ENCODE measurements at regions not wholly inside any gene's neighbourhood (a gene's known extent, or its start where the extent isn't known, plus 50 kb on each side); places are given as distances from the start of the nearest gene placed in this dataset.

DNA sequence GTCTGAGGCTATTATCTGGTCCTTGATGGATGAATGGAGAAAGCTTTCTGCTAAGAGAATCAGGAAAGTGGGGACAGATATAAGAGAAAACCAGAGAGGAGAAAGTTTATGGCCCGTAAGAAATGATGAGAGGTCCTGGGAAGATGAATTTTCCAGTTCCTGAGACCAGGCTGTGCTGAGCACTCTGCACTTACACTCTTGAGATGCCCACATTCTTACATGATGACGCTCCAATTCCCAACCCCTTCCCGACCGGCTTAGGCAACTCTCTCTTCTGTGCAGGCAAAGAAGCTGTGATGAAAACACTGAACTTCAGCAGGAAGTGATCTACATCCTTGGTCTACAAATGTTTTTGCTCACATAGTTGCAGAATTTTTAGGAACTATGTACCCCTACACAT, 417.0 kb downstream of the ARHGEF28 start:
- no peak overlapping the region for H3K27ac ChIP-seq (ENCODE audit: low read depth, low read length)

DNA sequence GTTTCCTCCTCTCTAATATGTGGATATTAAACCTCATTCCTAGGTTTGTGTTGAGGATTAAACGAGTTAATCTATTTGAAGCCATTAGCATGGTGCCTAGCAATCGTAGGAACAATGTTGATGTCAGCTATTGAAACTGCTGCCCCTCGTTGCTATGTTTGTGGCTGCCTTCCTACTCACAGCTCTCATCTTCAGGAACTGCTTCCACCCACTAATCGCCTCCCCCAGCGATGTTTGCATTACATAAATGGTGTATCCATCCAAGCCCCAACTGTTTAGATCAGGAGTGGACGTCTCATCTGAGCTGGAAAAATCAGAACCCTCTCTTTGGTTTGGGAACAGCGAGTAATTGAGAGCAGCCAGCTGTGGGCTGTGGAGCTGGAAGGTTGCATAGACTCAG, 416.6 kb downstream of the ARHGEF28 start:
- H3K27me3 ChIP-seq (ENCODE audit: control insufficient read depth in 5 of 5, insufficient read depth in 4 of 5, low read length in 5 of 5) = no peaks in the 10 kb centered on the region
- H3K9ac ChIP-seq (ENCODE audit: low read length in 5 of 5) = no peak overlapping the region
- no peak overlapping the region for H3K4me3 ChIP-seq (ENCODE audit: low read depth in 1 of 5, low read length in 5 of 5)
- no peaks in the 10 kb centered on the region for H3K9me3 ChIP-seq (ENCODE audit: control insufficient read depth in 5 of 5, low read length in 5 of 5)
- H3K4me1 ChIP-seq (ENCODE audit: control insufficient read depth in 5 of 5, insufficient read depth in 5 of 5, low read length in 5 of 5) = no peaks in the 10 kb centered on the region
- no peak overlapping the region for H3K27ac ChIP-seq (ENCODE audit: low read depth, low read length)
- no peaks in the 10 kb centered on the region for H3K36me3 ChIP-seq (ENCODE audit: control insufficient read depth in 5 of 5, insufficient read depth in 5 of 5, low read length in 5 of 5)

More for the DNA sequence above, 417.0 kb downstream of the ARHGEF28 start:
- Histone ChIP-seq H3K4me1 (ENCODE audit: control insufficient read depth in 5 of 5, insufficient read depth in 5 of 5, low read length in 5 of 5) (no peaks in the 10 kb centered on the region), H3K9ac (ENCODE audit: low read length in 5 of 5) (no peak overlapping the region), H3K36me3 (ENCODE audit: control insufficient read depth in 5 of 5, insufficient read depth in 5 of 5, low read length in 5 of 5) (no peaks in the 10 kb centered on the region), H3K4me3 (ENCODE audit: low read depth in 1 of 5, low read length in 5 of 5) (no peak overlapping the region), H3K9me3 (ENCODE audit: control insufficient read depth in 5 of 5, low read length in 5 of 5) (peaks cover 0 to 3% (median 0%) of the 10 kb centered on the region in 5 donors), H3K27me3 (ENCODE audit: control insufficient read depth in 5 of 5, insufficient read depth in 4 of 5, low read length in 5 of 5) (no peaks in the 10 kb centered on the region)

DNA sequence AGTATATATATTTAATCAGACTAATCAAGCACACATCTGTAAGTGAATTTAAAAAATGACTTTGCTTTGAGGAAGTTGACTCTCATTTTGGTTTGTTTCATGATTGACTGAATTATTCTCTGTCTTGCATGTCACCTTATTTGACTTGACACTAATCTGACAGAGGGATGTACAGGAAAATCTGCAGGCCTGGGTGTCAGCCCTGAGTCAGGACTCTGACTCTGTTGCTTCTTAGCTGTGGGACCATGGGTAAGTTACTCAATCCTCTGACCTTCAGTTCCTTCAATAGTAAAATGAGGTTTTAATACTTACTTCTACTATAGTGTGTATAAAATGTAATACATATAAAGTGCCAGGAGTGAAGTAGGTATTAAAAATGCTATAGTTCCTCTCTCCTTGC, 415.9 kb downstream of the ARHGEF28 start:
- Histone ChIP-seq H3K27ac (ENCODE audit: low read depth, low read length) (no peak overlapping the region), H3K9ac (ENCODE audit: low read length in 5 of 5) (no peak overlapping the region), H3K4me1 (ENCODE audit: control insufficient read depth in 5 of 5, insufficient read depth in 5 of 5, low read length in 5 of 5) (no peaks in the 10 kb centered on the region), H3K27me3 (ENCODE audit: control insufficient read depth in 5 of 5, insufficient read depth in 4 of 5, low read length in 5 of 5) (no peaks in the 10 kb centered on the region), H3K36me3 (ENCODE audit: control insufficient read depth in 5 of 5, insufficient read depth in 5 of 5, low read length in 5 of 5) (no peaks in the 10 kb centered on the region), H3K4me3 (ENCODE audit: low read depth in 1 of 5, low read length in 5 of 5) (no peak overlapping the region), H3K9me3 (ENCODE audit: control insufficient read depth in 5 of 5, low read length in 5 of 5) (no peaks in the 10 kb centered on the region)

- H3K27ac ChIP-seq (ENCODE audit: low read depth, low read length) = no peak overlapping the region
- no peak overlapping the region for H3K9ac ChIP-seq (ENCODE audit: low read length in 5 of 5)
- H3K9me3 ChIP-seq (ENCODE audit: control insufficient read depth in 5 of 5, low read length in 5 of 5) = no peaks in the 10 kb centered on the region
- H3K4me3 ChIP-seq (ENCODE audit: low read depth in 1 of 5, low read length in 5 of 5) = no peak overlapping the region
- H3K36me3 ChIP-seq (ENCODE audit: control insufficient read depth in 5 of 5, insufficient read depth in 5 of 5, low read length in 5 of 5) = no peaks in the 10 kb centered on the region
- H3K4me1 ChIP-seq (ENCODE audit: control insufficient read depth in 5 of 5, insufficient read depth in 5 of 5, low read length in 5 of 5) = peaks cover 0 to under 1% (median 0%) of the 10 kb centered on the region in 5 donors
- no peaks in the 10 kb centered on the region for H3K27me3 ChIP-seq (ENCODE audit: control insufficient read depth in 5 of 5, insufficient read depth in 4 of 5, low read length in 5 of 5)
Measured at GRCh38 chr5:74040811-74041491, 415.0 kb downstream of the ARHGEF28 start.

DNA sequence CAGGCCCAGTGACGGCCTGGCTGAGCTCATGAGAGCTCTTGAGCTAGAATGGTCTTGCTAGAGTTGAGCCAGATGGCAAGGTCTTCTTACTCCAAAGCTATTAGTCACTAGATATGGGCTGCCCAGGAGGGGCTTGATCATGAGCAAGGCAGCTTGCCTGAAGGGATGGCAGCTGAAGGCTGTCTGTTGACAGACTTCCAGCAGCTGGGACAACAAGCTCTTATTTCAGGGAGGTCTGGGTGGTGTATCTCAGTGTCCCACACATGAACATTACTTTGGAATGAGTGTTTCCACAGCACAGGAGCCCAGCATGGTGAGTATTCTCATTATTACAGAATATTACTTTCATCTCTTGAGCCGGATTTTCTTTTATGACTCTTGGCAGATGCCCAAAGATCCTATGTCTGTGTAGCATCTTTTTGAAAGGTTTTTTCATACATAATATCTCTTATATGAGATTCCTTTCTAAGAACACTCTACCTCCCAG, 414.1 kb downstream of the ARHGEF28 start:
- H3K9me3 ChIP-seq (ENCODE audit: control insufficient read depth in 5 of 5, low read length in 5 of 5) = no peaks in the 10 kb centered on the region
- H3K9ac ChIP-seq (ENCODE audit: low read length in 5 of 5) = no peak overlapping the region
- H3K27ac ChIP-seq (ENCODE audit: low read depth, low read length) = no peak overlapping the region
- H3K4me1 ChIP-seq (ENCODE audit: control insufficient read depth in 5 of 5, insufficient read depth in 5 of 5, low read length in 5 of 5) = peaks cover 2 to 5% (median 3%) of the 10 kb centered on the region in 5 donors
- H3K36me3 ChIP-seq (ENCODE audit: control insufficient read depth in 5 of 5, insufficient read depth in 5 of 5, low read length in 5 of 5) = no peaks in the 10 kb centered on the region
- H3K4me3 ChIP-seq (ENCODE audit: low read depth in 1 of 5, low read length in 5 of 5) = no peak overlapping the region
- no peaks in the 10 kb centered on the region for H3K27me3 ChIP-seq (ENCODE audit: control insufficient read depth in 5 of 5, insufficient read depth in 4 of 5, low read length in 5 of 5)

DNA sequence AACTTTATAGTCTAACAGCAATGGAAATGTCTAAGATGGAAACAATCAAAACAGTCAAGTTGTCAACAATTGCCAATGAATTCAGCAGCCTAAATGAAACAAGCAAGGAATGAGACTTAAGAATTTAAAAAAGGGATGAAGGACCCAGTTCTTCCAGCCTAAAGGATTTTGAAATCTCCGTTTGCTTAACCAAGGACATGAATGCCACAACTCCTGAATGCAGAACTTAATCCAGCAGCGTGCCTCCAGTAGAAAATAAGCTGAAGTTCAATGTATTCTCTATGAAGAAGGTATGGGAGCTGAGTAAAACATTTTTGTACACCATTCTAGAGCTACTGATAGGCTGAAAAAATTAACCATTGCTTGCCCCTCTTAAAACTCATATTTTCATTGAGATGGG, 411.3 kb downstream of the ARHGEF28 start:
- no peak overlapping the region for H3K9ac ChIP-seq (ENCODE audit: low read length in 5 of 5)
- H3K27me3 ChIP-seq (ENCODE audit: control insufficient read depth in 5 of 5, insufficient read depth in 4 of 5, low read length in 5 of 5) = no peaks in the 10 kb centered on the region
- no peak overlapping the region for H3K4me3 ChIP-seq (ENCODE audit: low read depth in 1 of 5, low read length in 5 of 5)
- no peaks in the 10 kb centered on the region for H3K9me3 ChIP-seq (ENCODE audit: control insufficient read depth in 5 of 5, low read length in 5 of 5)
- H3K4me1 ChIP-seq (ENCODE audit: control insufficient read depth in 5 of 5, insufficient read depth in 5 of 5, low read length in 5 of 5) = peaks cover 2 to 5% (median 3%) of the 10 kb centered on the region in 5 donors
- H3K36me3 ChIP-seq (ENCODE audit: control insufficient read depth in 5 of 5, insufficient read depth in 5 of 5, low read length in 5 of 5) = no peaks in the 10 kb centered on the region
- H3K27ac ChIP-seq (ENCODE audit: low read depth, low read length) = no peak overlapping the region

- Histone ChIP-seq H3K9ac (ENCODE audit: low read length in 5 of 5) (no peak overlapping the region), H3K4me3 (ENCODE audit: low read depth in 1 of 5, low read length in 5 of 5) (no peak overlapping the region)
Measured at GRCh38 chr5:74035521-74035937, 409.5 kb downstream of the ARHGEF28 start.

DNA sequence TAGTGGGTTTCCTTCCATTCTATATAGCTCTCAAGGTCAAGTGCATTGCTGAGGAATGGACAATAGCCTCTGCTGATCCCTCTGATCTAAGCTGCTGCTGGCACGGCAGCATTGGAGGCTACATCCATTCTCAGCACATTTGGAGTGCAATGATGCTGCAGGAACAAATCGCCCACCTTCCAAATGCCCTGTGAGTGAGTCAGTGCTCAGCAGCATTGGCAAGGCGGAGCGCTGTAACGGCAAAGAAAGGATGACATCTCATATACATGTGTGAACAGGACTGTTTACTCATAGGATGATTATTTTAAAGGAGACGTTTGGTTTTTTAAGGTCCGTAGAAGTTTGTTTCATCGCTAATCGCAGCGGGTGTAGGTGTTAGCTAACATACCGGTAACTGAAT, 408.7 kb downstream of the ARHGEF28 start:
- Histone ChIP-seq H3K27ac (ENCODE audit: low read depth, low read length) (no peak overlapping the region), H3K9ac (ENCODE audit: low read length in 5 of 5) (no peak overlapping the region), H3K4me1 (ENCODE audit: control insufficient read depth in 5 of 5, insufficient read depth in 5 of 5, low read length in 5 of 5) (peaks cover 2 to 5% (median 3%) of the 10 kb centered on the region in 5 donors), H3K4me3 (ENCODE audit: low read depth in 1 of 5, low read length in 5 of 5) (no peak overlapping the region), H3K9me3 (ENCODE audit: control insufficient read depth in 5 of 5, low read length in 5 of 5) (no peaks in the 10 kb centered on the region), H3K27me3 (ENCODE audit: control insufficient read depth in 5 of 5, insufficient read depth in 4 of 5, low read length in 5 of 5) (no peaks in the 10 kb centered on the region), H3K36me3 (ENCODE audit: control insufficient read depth in 5 of 5, insufficient read depth in 5 of 5, low read length in 5 of 5) (no peaks in the 10 kb centered on the region)

More at GRCh38 chr5:74035521-74035937, 409.5 kb downstream of the ARHGEF28 start:
- Histone ChIP-seq H3K36me3 (ENCODE audit: control insufficient read depth in 5 of 5, insufficient read depth in 5 of 5, low read length in 5 of 5) (no peaks in the 10 kb centered on the region), H3K27me3 (ENCODE audit: control insufficient read depth in 5 of 5, insufficient read depth in 4 of 5, low read length in 5 of 5) (no peaks in the 10 kb centered on the region), H3K27ac (ENCODE audit: low read depth, low read length) (no peak overlapping the region), H3K9me3 (ENCODE audit: control insufficient read depth in 5 of 5, low read length in 5 of 5) (no peaks in the 10 kb centered on the region), H3K4me1 (ENCODE audit: control insufficient read depth in 5 of 5, insufficient read depth in 5 of 5, low read length in 5 of 5) (peaks cover 2 to 5% (median 3%) of the 10 kb centered on the region in 5 donors)

DNA sequence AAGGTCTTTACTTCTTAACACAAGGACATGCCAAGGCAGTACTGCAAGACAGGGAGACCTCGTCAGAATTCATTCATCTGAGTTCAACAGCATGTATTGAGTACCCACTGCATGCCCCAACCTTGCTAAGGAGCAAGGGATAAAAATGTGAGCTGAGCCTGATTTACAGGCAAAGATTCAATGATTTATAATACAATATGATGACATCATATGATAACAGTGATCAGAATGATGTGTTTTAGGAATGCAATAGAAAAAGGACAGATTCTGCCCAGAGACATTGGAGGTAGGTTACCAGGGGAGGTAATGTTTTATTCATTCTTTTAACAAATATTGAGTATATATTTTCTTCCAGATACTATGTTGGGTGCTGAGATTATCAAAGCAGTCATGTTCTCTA, 406.6 kb downstream of the ARHGEF28 start:
- Histone ChIP-seq H3K4me3 (ENCODE audit: low read depth in 1 of 5, low read length in 5 of 5) (no peak overlapping the region), H3K27ac (ENCODE audit: low read depth, low read length) (no peak overlapping the region), H3K27me3 (ENCODE audit: control insufficient read depth in 5 of 5, insufficient read depth in 4 of 5, low read length in 5 of 5) (no peaks in the 10 kb centered on the region), H3K4me1 (ENCODE audit: control insufficient read depth in 5 of 5, insufficient read depth in 5 of 5, low read length in 5 of 5) (peaks cover 2 to 5% (median 3%) of the 10 kb centered on the region in 5 donors), H3K9me3 (ENCODE audit: control insufficient read depth in 5 of 5, low read length in 5 of 5) (no peaks in the 10 kb centered on the region), H3K9ac (ENCODE audit: low read length in 5 of 5) (no peak overlapping the region), H3K36me3 (ENCODE audit: control insufficient read depth in 5 of 5, insufficient read depth in 5 of 5, low read length in 5 of 5) (no peaks in the 10 kb centered on the region)

DNA sequence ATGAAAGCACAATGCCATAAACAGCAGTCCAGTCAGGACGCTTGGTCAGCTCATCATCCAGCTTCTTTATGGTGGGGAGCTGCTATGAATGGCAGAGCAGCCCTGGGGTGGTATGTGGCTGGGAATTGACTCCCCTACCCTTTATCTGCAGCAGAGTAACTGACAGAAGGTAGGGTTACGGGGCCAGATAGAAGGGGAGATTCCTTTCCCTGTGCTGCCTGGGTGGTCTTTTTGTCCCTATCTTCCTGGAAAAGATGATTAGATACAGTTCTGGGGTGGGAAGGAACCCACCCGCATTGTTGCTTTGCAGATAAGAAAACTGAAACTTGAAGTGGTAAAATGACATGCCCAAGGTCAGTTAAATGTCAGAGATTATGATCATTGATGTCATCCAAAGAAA, 405.5 kb downstream of the ARHGEF28 start:
- Histone ChIP-seq H3K36me3 (ENCODE audit: control insufficient read depth in 5 of 5, insufficient read depth in 5 of 5, low read length in 5 of 5) (no peaks in the 10 kb centered on the region), H3K27ac (ENCODE audit: low read depth, low read length) (no peak overlapping the region), H3K9me3 (ENCODE audit: control insufficient read depth in 5 of 5, low read length in 5 of 5) (no peaks in the 10 kb centered on the region), H3K27me3 (ENCODE audit: control insufficient read depth in 5 of 5, insufficient read depth in 4 of 5, low read length in 5 of 5) (no peaks in the 10 kb centered on the region), H3K4me1 (ENCODE audit: control insufficient read depth in 5 of 5, insufficient read depth in 5 of 5, low read length in 5 of 5) (peaks cover 2 to 5% (median 3%) of the 10 kb centered on the region in 5 donors), H3K9ac (ENCODE audit: low read length in 5 of 5) (no peak overlapping the region), H3K4me3 (ENCODE audit: low read depth in 1 of 5, low read length in 5 of 5) (no peak overlapping the region)

All from subcutaneous abdominal adipose tissue (tissue), 5 donors.